LNCaP clone FGC (cell line): ENCODE measurements at regions not wholly inside any gene's neighbourhood (a gene's known extent, or its start where the extent isn't known, plus 50 kb on each side); places are given as distances from the start of the nearest gene placed in this dataset.

Source experiments
- DNase-seq: peaks from one replicate; pipeline ENCODE4 v3.0.0-alpha.2; 2011; ENCODE audit warnings: low read depth
- H3K4me3 ChIP-seq: 2 replicates; pipeline ENCODE4 v1.5.1; 2011; ENCODE audit warnings: mild to moderate bottlenecking, low read depth, low read length, control low read depth
- TF ChIP-seq, protein P1 (sequence below): IDR thresholded peaks from 2 replicates; pipeline ENCODE4 v1.5.1; 2012; ENCODE audit warnings: mild to moderate bottlenecking; ENCODE audit not compliant: control insufficient read depth, insufficient read depth; ENCODE audit errors: extremely low read depth

DNA sequence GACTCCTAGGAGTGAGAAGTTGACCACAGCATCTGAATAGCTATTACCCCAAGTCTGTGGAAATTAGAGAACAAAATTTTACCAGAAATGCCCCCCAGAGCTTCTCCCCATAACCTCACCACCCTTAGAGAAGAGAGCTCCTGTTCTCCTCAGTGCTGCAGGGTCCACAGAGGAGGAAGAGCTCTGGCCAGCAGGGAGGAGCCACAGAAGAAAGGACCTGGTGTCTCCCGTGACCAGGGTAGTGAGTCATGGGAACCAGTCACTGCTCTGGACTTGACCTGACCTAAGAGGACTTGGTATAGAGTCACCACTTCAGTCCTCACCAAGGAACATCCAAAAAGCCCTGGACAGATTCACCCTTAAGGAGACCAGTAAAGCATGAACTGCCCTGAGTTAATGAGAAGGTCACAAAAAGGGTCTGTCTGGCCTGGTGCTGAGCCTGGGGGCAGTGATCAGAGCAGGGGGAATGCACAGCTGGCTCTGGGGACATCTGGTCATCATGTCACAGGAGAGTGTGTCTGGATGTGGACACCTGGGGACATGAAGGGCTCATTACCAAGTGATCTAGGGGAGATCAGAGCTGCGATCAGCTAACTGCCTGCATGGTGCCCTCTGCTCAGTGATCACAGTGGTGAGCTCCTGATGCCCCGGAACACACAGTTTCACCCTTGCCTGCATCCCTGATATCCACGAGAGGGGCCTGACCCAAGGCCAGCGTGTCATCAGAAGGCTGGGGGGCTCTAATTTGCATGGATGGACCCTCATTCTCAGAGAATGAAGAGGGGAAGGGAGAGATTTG, 103.3 kb upstream of the TOP3B start:
- TF ChIP-seq, protein P1, sequence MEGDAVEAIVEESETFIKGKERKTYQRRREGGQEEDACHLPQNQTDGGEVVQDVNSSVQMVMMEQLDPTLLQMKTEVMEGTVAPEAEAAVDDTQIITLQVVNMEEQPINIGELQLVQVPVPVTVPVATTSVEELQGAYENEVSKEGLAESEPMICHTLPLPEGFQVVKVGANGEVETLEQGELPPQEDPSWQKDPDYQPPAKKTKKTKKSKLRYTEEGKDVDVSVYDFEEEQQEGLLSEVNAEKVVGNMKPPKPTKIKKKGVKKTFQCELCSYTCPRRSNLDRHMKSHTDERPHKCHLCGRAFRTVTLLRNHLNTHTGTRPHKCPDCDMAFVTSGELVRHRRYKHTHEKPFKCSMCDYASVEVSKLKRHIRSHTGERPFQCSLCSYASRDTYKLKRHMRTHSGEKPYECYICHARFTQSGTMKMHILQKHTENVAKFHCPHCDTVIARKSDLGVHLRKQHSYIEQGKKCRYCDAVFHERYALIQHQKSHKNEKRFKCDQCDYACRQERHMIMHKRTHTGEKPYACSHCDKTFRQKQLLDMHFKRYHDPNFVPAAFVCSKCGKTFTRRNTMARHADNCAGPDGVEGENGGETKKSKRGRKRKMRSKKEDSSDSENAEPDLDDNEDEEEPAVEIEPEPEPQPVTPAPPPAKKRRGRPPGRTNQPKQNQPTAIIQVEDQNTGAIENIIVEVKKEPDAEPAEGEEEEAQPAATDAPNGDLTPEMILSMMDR, result no peak
- no peak overlapping the region for H3K4me3 ChIP-seq
- DNase-seq, result no peak

DNA sequence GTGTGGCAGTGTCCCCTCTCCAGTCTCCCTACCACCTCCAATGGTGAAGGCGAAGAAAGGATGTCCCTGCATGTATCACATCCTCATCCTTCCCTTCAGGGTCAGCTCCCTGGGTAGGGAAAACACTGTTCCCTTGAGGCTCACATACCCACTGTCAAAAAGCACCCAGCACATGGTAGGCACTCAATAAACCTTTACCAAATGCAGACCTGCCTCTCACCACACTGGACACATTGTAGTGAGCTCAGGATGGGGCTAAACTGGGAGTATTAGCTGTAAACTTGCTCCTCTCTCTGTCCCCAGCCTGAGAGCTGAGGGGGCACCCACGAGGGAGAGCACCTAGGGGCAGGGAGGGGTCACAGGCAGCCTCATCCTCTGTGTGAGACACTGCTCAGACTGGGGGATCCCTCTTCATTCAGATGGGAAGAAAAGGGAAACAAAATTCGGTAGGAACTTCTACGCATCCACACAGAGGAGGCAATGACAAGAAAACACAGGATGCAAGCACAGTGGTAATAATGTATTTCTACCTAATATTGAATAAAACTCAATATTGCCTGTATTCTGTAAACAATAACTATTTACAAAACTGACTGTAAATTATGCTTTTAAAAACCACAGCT, 101.6 kb upstream of the TOP3B start:
- no peak for DNase-seq
- TF ChIP-seq, protein P1, result no peak
- no peak overlapping the region for H3K4me3 ChIP-seq

DNA sequence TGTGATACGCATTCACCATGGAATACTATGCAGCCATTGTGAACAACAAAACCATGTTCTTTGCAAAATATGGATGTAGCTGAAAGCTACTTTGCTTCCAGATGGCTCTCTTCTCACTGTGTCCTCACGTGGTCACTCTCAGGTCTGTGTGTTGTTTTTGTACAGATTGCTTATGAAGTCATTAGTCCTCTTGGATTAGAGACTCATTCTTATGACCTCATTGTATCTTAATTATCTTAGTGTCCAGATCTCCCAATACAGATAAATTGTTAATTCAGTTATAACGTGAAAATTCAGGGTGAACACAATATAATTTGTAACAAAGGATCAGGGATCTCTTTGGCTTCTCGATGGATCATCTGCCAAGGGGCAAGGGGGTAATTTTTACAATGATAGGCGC, 100.4 kb upstream of the TOP3B start:
- DNase-seq, result no peak
- TF ChIP-seq, protein P1, result no peak
- no peak overlapping the region for H3K4me3 ChIP-seq

DNA sequence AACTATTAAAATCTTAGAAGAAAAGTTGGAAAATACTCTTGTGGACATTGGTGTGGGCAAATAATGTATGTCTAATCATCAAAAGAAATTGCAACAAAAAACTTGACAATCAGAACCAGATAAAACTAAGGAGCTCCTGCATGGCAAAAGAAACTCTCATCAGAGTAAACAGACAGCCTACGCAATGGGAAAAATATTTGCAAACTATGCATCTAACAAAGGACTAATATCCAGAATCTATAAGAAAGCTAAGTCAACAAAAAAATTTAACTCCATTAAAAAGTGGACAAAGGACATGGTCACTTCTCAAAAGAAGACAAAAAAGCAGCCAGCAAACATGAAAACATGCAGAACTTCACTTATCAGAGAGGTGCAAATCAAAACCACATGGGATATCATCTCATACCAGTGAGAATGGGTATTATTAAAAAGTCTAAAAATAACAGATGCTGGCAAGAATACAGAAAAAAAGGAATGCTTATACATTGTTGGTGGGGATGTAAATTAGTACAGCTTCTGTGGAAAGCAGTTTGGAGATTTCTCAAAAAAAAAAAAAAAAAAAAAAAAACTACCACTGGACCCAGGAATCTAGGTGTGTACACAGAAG, 99.7 kb upstream of the TOP3B start:
- DNase-seq, result no peak
- TF ChIP-seq, protein P1, result no peak
- no peak overlapping the region for H3K4me3 ChIP-seq

DNA sequence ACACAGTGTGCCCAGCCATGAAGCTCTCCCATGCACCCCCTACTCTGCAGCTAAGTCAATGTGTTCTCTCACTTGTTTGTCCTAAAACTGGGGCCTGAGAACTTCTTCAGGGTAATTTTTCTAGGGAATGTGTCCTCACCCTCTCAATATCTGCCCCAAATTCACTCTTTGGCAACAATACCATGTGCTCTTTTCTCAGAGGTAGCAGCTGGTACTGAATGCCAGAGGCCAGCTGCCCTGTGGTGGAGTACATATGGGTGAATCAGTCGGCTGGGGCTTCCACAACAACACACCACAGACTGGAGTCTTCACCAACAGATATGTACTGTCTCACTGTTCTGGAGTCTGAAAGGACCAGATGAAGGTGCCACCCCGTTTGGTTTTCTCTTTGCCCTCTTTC, 97.7 kb upstream of the TOP3B start:
- TF ChIP-seq, protein P1, result no peak
- no peak overlapping the region for H3K4me3 ChIP-seq
- no peak for DNase-seq

DNA sequence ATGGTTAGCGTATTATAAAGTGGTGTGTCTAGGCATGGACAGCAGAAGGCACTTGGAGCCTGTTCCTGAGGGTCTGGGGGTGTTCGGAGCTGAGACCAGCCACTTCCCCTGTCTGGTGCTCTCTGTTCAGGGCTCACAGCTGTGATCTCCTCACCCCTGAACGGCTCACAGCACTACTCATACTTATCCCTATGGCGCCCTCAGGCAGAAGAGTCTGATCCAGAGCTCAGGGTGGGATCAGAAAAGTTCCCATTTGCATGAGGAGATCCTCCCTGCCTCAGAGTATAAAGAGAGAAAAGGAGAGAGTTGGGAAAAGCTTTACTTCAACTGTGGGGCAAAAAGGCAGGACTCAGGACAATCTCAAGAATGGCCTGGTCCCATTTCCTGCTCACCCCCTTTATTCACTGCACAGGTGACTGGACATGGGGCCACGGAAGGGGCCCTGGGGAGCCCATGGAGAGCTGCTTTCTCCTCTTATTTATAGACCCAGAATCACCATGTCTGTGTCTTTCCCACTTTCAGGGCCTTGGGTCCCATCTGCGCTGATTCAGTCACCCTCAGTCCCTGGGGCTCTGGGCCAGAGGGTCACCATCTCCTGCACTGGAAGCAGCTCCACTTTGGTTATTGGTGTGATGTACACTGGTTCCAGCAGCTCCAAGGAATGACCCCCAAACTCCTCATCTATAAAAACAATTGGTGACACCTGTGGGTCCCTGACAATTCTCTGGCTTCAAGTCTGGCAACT, 97.0 kb upstream of the TOP3B start:
- TF ChIP-seq, protein P1, result no peak
- H3K4me3 ChIP-seq, result no peak overlapping the region
- no peak for DNase-seq
